Testis (tissue), 2 donors: ENCODE measurements at regions not wholly inside any gene's neighbourhood (a gene's known extent, or its start where the extent isn't known, plus 50 kb on each side); places are given as distances from the start of the nearest gene placed in this dataset.

ENCODE experiments used
- DNase-seq: peaks from one replicate; pipeline ENCODE4 v3.0.0-alpha.2; 2019
- H3K27ac ChIP-seq, 2 donors: fragments of 200-600 bp; sonication (generic); one replicate each; pipeline ENCODE4 v1.5.1; 2019
- H3K27me3 ChIP-seq: fragments of 200-600 bp; sonication (generic); one replicate; pipeline ENCODE4 v1.5.1; 2019
- H3K36me3 ChIP-seq: fragments of 200-600 bp; sonication (generic); one replicate; pipeline ENCODE4 v1.5.1; 2017; ENCODE audit warnings: low read depth; ENCODE audit errors: missing control alignments
- H3K4me1 ChIP-seq: fragments of 200-600 bp; sonication (generic); one replicate; pipeline ENCODE4 v1.5.1; 2019
- H3K4me3 ChIP-seq, 2 donors: fragments of 200-600 bp; sonication (generic); one replicate each; pipeline ENCODE4 v1.5.1; 2017 to 2019
- H3K9me3 ChIP-seq: fragments of 200-600 bp; sonication (generic); one replicate; pipeline ENCODE4 v1.5.1; 2017
- POLR2A ChIP-seq: fragments of 450-650 bp; IDR thresholded peaks from one replicate; pipeline ENCODE4 v1.6.1; 2017; ENCODE audit warnings: antibody characterized with exemption, mild to moderate bottlenecking, moderate library complexity
- WGBS, 2 donors: methylation state at CpG; one replicate each; pipeline ENCODE4 v1.1.5; 2018; 5-methylcytosine and 5-hydroxymethylcytosine counted together
- intact Hi-C: fragments of 100-400 bp; cut with DNase I; formaldehyde crosslinking; loops from one replicate; pipeline ENCODE4 v1.15.1; 2023; ENCODE audit warnings: low total_unique reads
- TF ChIP-seq, protein P1 (sequence below), 3 experiments: fragments of 450-650 bp in 2 of 3; fragments of 200-600 bp in 1 of 3; sonication (generic) in 1 of 3; IDR thresholded peaks; one replicate each; pipeline ENCODE4 v1.5.1; 2016 to 2019; ENCODE audit warnings: antibody characterized with exemption in 3 of 3, mild to moderate bottlenecking in 2 of 3, moderate library complexity in 1 of 3

- TF ChIP-seq POLR2A: no peak
- TF ChIP-seq, protein P1, sequence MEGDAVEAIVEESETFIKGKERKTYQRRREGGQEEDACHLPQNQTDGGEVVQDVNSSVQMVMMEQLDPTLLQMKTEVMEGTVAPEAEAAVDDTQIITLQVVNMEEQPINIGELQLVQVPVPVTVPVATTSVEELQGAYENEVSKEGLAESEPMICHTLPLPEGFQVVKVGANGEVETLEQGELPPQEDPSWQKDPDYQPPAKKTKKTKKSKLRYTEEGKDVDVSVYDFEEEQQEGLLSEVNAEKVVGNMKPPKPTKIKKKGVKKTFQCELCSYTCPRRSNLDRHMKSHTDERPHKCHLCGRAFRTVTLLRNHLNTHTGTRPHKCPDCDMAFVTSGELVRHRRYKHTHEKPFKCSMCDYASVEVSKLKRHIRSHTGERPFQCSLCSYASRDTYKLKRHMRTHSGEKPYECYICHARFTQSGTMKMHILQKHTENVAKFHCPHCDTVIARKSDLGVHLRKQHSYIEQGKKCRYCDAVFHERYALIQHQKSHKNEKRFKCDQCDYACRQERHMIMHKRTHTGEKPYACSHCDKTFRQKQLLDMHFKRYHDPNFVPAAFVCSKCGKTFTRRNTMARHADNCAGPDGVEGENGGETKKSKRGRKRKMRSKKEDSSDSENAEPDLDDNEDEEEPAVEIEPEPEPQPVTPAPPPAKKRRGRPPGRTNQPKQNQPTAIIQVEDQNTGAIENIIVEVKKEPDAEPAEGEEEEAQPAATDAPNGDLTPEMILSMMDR (IDR thresholded peaks at IDR 0.05): no peak
- Histone ChIP-seq H3K9me3 (no peaks in the 10 kb centered on the region), H3K27me3 (no peaks in the 10 kb centered on the region), H3K27ac (no peak overlapping the region), H3K4me3 (no peak overlapping the region), H3K4me1 (no peaks in the 10 kb centered on the region), H3K36me3 (no peaks in the 10 kb centered on the region)
- WGBS, 2 donors: 96 to 100% methylated on average over 1 of the region's 1 CpG
- no peak for DNase-seq
- intact Hi-C loops: no loop called here
Observed at GRCh38 chr12:71295953-71296352, 138.2 kb upstream of the TSPAN8 start.

DNA sequence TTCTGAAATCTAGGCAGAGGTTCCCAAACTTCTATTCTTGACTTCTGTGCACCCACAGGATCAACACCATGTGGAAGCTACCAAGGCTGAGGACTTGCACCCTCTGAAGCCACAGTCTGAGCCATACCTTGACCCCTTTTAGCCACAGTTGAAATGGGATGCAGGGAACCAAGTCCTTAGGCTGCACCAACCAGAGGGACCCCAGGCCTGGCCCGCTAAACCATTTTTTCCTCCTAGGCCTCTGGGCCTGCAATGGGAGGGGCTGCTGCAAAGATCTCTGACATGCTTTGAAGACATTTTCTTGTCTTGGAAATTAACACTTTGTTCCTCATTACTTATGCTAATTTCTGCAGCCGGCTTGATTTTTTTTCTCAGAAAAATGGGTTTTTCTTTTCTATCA is 133.9 kb upstream of the TSPAN8 start:
- 84 to 94% methylated on average over 2 of the region's 2 CpGs for WGBS, 2 donors
- no peaks in the 10 kb centered on the region for H3K9me3 ChIP-seq
- H3K4me1 ChIP-seq: no peaks in the 10 kb centered on the region
- DNase-seq: no peak
- H3K27ac ChIP-seq: no peak overlapping the region
- no peak overlapping the region for H3K4me3 ChIP-seq
- intact Hi-C loops: no loop called here
- H3K36me3 ChIP-seq: no peaks in the 10 kb centered on the region
- TF ChIP-seq POLR2A: no peak
- TF ChIP-seq, protein P1 (IDR thresholded peaks at IDR 0.05): no peak
- no peaks in the 10 kb centered on the region for H3K27me3 ChIP-seq

DNA sequence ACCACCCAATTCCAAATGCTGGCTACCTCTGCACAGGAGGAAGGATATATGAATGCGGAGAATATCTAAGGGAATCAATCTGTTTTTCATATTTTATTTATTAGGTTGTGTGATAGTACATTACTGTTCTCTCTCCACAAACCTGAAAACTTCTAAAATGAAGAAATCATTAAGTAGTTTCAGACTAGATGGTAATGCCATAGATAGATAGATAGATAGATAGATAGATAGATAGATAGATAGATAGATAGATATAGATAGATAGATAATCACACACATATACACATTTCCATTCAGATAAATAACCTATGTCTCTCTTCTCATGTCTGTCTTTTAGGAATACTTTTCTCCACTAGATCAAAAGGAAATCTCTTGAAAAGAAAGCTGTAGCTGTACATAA is 126.1 kb upstream of the TSPAN8 start:
- Histone ChIP-seq H3K9me3 (no peaks in the 10 kb centered on the region), H3K4me3 (no peak overlapping the region), H3K36me3 (no peaks in the 10 kb centered on the region), H3K27ac (no peak overlapping the region), H3K27me3 (no peaks in the 10 kb centered on the region), H3K4me1 (no peaks in the 10 kb centered on the region)
- WGBS, 2 donors: 96 to 98% methylated on average over 1 of the region's 1 CpG
- TF ChIP-seq, protein P1 (IDR thresholded peaks at IDR 0.05): no peak
- no peak for TF ChIP-seq POLR2A
- intact Hi-C loops: no loop called here
- no peak for DNase-seq

- no peak overlapping the region for H3K4me3 ChIP-seq
- no peak for DNase-seq
- no peaks in the 10 kb centered on the region for H3K36me3 ChIP-seq
- H3K4me1 ChIP-seq: no peaks in the 10 kb centered on the region
- intact Hi-C loops: no loop called here
- H3K9me3 ChIP-seq: no peaks in the 10 kb centered on the region
- WGBS, 2 donors: 85 to 91% methylated on average over 5 of the region's 5 CpGs
- TF ChIP-seq, protein P1 (IDR thresholded peaks at IDR 0.05): no peak
- TF ChIP-seq POLR2A: no peak
- H3K27me3 ChIP-seq: no peaks in the 10 kb centered on the region
- no peak overlapping the region for H3K27ac ChIP-seq
Observed at GRCh38 chr12:71282925-71283324, 125.1 kb upstream of the TSPAN8 start.

DNA sequence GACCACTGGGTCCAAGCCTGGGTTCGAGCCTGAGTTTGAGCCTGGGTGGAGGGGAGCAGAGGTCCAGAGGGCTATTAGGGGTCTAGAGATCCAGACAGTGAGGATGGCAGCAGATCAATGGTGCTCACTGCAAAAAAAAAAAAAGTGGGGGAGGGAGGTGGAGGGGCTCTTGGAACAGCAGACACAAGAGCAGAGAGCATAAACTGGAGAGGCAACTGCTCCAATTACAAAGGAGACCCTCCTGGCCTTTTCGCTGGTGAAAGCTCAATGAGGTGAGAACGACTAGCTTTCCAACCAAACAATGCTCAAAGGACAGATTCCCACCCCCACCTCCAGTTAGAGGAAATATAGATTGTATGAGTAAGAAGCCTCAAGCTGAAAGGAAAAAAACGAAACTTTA is 124.2 kb upstream of the TSPAN8 start:
- Histone ChIP-seq H3K36me3 (no peaks in the 10 kb centered on the region), H3K27me3 (no peaks in the 10 kb centered on the region), H3K4me3 (no peak overlapping the region), H3K4me1 (no peaks in the 10 kb centered on the region), H3K27ac (no peak overlapping the region), H3K9me3 (no peaks in the 10 kb centered on the region)
- WGBS, 2 donors: 67 to 71% methylated on average over 4 of the region's 4 CpGs
- intact Hi-C loops: no loop called here
- TF ChIP-seq POLR2A: no peak
- TF ChIP-seq, protein P1 (IDR thresholded peaks at IDR 0.05): no peak
- no peak for DNase-seq
